ENCODE measurements at regions not wholly inside any gene's neighbourhood (a gene's known extent, or its start where the extent isn't known, plus 50 kb on each side); places are given as distances from the start of the nearest gene placed in this dataset.

DNA sequence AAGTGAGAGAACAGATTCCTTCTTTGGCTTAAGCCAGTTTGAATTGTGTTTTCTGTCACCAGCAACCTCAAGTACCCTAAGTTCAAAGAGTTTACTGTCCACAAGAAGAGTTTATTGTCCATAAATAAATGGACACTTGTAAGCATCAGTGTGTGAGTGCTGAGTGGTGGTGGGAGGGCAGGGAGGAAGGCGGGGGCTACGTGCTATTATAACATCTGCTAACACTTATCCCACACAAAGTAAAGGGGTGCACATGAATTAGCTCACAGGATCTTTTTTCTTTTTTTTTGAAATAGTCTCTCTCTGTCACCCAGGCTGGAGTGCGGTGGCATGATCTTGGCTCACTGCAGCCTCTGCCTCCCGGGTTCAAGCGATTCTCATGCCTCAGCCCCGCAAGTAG, 87.2 kb downstream of the MICALL2 start:
- TF ChIP-seq, protein P1, sequence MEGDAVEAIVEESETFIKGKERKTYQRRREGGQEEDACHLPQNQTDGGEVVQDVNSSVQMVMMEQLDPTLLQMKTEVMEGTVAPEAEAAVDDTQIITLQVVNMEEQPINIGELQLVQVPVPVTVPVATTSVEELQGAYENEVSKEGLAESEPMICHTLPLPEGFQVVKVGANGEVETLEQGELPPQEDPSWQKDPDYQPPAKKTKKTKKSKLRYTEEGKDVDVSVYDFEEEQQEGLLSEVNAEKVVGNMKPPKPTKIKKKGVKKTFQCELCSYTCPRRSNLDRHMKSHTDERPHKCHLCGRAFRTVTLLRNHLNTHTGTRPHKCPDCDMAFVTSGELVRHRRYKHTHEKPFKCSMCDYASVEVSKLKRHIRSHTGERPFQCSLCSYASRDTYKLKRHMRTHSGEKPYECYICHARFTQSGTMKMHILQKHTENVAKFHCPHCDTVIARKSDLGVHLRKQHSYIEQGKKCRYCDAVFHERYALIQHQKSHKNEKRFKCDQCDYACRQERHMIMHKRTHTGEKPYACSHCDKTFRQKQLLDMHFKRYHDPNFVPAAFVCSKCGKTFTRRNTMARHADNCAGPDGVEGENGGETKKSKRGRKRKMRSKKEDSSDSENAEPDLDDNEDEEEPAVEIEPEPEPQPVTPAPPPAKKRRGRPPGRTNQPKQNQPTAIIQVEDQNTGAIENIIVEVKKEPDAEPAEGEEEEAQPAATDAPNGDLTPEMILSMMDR (IDR thresholded peaks at IDR 0.05; ENCODE audit: borderline replicate concordance, extremely low read depth, low read length, poor library complexity, severe bottlenecking): no peak
- no peak for TF ChIP-seq EZH2 (IDR thresholded peaks at IDR 0.05; ENCODE audit: borderline replicate concordance, low read depth, low read length, severe bottlenecking)

Measured in DND-41 (cell line).